Mucosa of descending colon (tissue), 3 donors: ENCODE measurements at regions not wholly inside any gene's neighbourhood (a gene's known extent, or its start where the extent isn't known, plus 50 kb on each side); places are given as distances from the start of the nearest gene placed in this dataset.

ENCODE experiments used
- ATAC-seq: fragments of 200-7000 bp; cut with Tn5 transposase; one replicate; pipeline ENCODE4 v1.9.1; 2020; ENCODE audit warnings: mild to moderate bottlenecking, moderate library complexity
- DNase-seq, 3 donors: peaks; one replicate each; pipeline ENCODE4 v3.0.0-alpha.2; 2020
- H3K36me3 ChIP-seq: fragments of 200-600 bp; one replicate; pipeline ENCODE4 v1.8.0; 2021; ENCODE audit warnings: low read depth, mild to moderate bottlenecking
- H3K4me1 ChIP-seq: fragments of 200-600 bp; one replicate; pipeline ENCODE4 v1.8.0; 2021; ENCODE audit warnings: low read depth, mild to moderate bottlenecking
- H3K4me3 ChIP-seq: fragments of 200-600 bp; one replicate; pipeline ENCODE4 v1.8.0; 2021; ENCODE audit warnings: mild to moderate bottlenecking
- H3K9me3 ChIP-seq: fragments of 200-600 bp; one replicate; pipeline ENCODE4 v1.8.0; 2021; ENCODE audit warnings: mild to moderate bottlenecking
- intact Hi-C, 2 donors: fragments of 100-400 bp; cut with DNase I in 1 of 2; cut with micrococcal nuclease in 1 of 2; formaldehyde crosslinking; loops; one replicate each; pipeline versions ENCODE4 v1.11.0 to v1.11.1; 2022; cut with DNase I, micrococcal nuclease
- TF ChIP-seq, protein P1 (sequence below): fragments of 200-600 bp; IDR thresholded peaks from one replicate; pipeline ENCODE4 v1.8.0; 2022; ENCODE audit warnings: antibody characterized with exemption, mild to moderate bottlenecking
- donor health status: DM: no; HTN: no; CAD: no; lungs with moderate emphysema.
- donor health status: DM: no; HTN: no; CAD: no.
- donor health status: DM: no; HTN: yes; CAD: no.

DNA sequence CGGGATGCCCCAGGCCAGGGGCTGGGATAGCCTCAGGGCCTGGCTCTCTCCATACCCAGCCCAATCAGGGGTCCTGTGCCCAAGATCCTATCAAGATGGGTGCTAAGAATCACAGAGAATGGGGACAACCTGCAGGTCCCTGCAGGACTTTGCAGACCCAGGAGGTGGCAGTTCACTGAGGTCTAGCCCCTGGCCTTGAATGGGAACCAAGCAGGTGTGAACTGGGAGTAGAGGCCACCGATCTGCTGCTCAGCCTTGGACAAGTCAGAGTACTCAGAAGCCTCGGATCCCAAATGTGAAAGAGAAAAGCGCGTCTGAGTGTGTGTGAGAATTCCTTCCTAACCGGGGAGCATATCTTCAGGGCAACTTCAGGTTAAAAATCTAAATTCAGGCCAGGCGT, 76.2 kb downstream of the ARL6IP4 start:
- H3K36me3 ChIP-seq: no peaks in the 10 kb centered on the region
- H3K4me1 ChIP-seq: no peaks in the 10 kb centered on the region
- no peak overlapping the region for H3K4me3 ChIP-seq
- TF ChIP-seq, protein P1, sequence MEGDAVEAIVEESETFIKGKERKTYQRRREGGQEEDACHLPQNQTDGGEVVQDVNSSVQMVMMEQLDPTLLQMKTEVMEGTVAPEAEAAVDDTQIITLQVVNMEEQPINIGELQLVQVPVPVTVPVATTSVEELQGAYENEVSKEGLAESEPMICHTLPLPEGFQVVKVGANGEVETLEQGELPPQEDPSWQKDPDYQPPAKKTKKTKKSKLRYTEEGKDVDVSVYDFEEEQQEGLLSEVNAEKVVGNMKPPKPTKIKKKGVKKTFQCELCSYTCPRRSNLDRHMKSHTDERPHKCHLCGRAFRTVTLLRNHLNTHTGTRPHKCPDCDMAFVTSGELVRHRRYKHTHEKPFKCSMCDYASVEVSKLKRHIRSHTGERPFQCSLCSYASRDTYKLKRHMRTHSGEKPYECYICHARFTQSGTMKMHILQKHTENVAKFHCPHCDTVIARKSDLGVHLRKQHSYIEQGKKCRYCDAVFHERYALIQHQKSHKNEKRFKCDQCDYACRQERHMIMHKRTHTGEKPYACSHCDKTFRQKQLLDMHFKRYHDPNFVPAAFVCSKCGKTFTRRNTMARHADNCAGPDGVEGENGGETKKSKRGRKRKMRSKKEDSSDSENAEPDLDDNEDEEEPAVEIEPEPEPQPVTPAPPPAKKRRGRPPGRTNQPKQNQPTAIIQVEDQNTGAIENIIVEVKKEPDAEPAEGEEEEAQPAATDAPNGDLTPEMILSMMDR: no peak
- ATAC-seq: no peak
- no peak for DNase-seq
- intact Hi-C loops: no loop called here
- no peaks in the 10 kb centered on the region for H3K9me3 ChIP-seq

DNA sequence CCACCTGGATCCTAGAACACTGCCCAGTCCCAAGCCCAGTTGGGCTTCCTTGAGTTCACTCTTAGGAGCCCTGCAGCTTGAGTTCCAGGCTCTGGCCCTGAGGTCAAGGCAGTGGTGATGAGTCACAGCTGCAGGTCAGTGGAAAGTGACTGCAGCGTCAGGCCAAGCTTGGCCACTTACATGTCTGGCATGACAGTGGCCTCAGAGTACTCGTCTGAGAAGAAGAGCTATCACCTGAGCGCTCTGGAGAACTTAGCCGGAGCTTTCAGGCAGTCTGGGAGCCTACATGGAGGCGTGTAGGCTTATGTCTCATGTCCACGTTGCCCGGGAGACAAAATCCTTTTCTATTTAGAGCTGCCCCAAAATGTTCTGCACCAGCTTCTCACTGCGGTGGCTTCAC, 75.6 kb downstream of the ARL6IP4 start:
- intact Hi-C loops: no loop called here
- ATAC-seq (peak; percentile 45), DNase-seq (no peak)
- Histone ChIP-seq H3K36me3 (no peaks in the 10 kb centered on the region), H3K4me1 (no peaks in the 10 kb centered on the region), H3K4me3 (no peak overlapping the region), H3K9me3 (no peaks in the 10 kb centered on the region)
- TF ChIP-seq, protein P1: no peak

- Histone ChIP-seq H3K36me3 (no peaks in the 10 kb centered on the region), H3K9me3 (no peaks in the 10 kb centered on the region), H3K4me1 (no peaks in the 10 kb centered on the region), H3K4me3 (no peak overlapping the region)
- intact Hi-C loops: no loop called here
- ATAC-seq (no peak), DNase-seq (peak in 1 of 3 donors; percentile 9)
- TF ChIP-seq, protein P1: no peak
Observed at GRCh38 chr12:123055281-123055766, 74.8 kb downstream of the ARL6IP4 start.

GRCh38 chr12:123054371-123054770, 73.9 kb downstream of the ARL6IP4 start:
- H3K4me3 ChIP-seq: no peak overlapping the region
- H3K4me1 ChIP-seq: no peaks in the 10 kb centered on the region
- no peaks in the 10 kb centered on the region for H3K36me3 ChIP-seq
- ATAC-seq (no peak), DNase-seq (no peak)
- TF ChIP-seq, protein P1: no peak
- intact Hi-C loops: no loop called here
- no peaks in the 10 kb centered on the region for H3K9me3 ChIP-seq

GRCh38 chr12:123051556-123051955, 71.1 kb downstream of the ARL6IP4 start:
- no peak overlapping the region for H3K4me3 ChIP-seq
- no peaks in the 10 kb centered on the region for H3K36me3 ChIP-seq
- no peaks in the 10 kb centered on the region for H3K9me3 ChIP-seq
- DNase-seq (no peak), ATAC-seq (no peak)
- no peaks in the 10 kb centered on the region for H3K4me1 ChIP-seq
- TF ChIP-seq, protein P1: no peak
- intact Hi-C loops: no loop called here

DNA sequence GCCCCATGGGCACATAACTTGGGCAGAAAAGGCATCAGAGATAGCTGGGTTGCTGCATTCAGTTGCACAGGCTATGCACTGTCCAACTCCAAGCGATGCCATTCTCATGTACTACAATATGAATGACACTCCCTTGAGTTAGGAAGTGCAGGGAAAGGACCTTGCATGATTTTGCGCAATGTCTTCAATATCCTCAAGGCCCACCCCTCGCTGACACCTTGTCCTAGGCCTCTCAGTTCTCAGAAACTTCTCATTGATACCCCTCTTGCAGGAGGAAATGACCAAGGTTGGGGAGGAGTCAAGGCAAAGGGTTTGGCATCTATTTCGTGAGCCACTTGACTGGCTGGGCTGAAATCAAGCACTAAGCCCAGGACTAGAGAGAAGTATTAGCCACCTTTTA, 70.4 kb downstream of the ARL6IP4 start:
- ATAC-seq: peak; percentile 14

More for the DNA sequence above, 70.4 kb downstream of the ARL6IP4 start:
- Histone ChIP-seq H3K4me3 (no peak overlapping the region), H3K9me3 (no peaks in the 10 kb centered on the region), H3K36me3 (no peaks in the 10 kb centered on the region), H3K4me1 (no peaks in the 10 kb centered on the region)
- DNase-seq: no peak
- TF ChIP-seq, protein P1: no peak
- intact Hi-C loops: no loop called here
